ENCODE measurements at regions not wholly inside any gene's neighbourhood (a gene's known extent, or its start where the extent isn't known, plus 50 kb on each side); places are given as distances from the start of the nearest gene placed in this dataset.
"Not testable (repeated sequence)": the region's sequence is repeated elsewhere in the genome, so short reads cannot be mapped to it uniquely, and the experiment has no call there.

DNA sequence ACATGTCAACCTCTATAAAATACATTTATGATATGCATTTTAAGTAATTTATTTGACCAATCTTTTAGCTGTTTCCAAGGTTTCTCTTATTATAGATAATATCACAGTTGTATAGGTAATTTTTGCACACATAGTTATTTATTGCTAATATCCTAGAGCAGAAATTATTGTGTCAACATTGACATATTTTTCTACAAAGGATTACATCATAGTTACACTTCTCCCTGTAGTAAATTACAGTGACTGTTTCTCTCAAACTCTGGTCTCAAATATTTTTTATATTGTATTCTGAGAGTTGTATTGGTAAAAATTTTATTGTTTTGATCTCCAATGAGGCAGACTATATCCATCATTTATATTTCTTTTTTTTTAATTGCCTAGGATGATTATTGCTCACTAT is 714.4 kb upstream of the CDH6 start:
- DNase-seq (ENCODE audit: insufficient read length, low spot score, missing footprints), result no peak
- Histone ChIP-seq H3K4me3 (ENCODE audit: insufficient read depth, low read length) (no peak overlapping the region), H3K27ac (ENCODE audit: low read depth, low read length) (no peak overlapping the region), H3K27me3 (ENCODE audit: insufficient read depth, low read length) (no peaks in the 10 kb centered on the region), H3K36me3 (ENCODE audit: insufficient read depth, low read length) (no peaks in the 10 kb centered on the region), H3K9me3 (ENCODE audit: low read depth, low read length) (peaks cover 4% of the 10 kb centered on the region), H4K20me1 (ENCODE audit: insufficient read depth, low read length) (no peaks in the 10 kb centered on the region), H3K79me2 (ENCODE audit: insufficient read depth, low read length) (no peaks in the 10 kb centered on the region), H3K4me2 (ENCODE audit: insufficient read depth, low read length) (no peak overlapping the region), H2AFZ (ENCODE audit: low read length) (no peak overlapping the region), H3K4me1 (ENCODE audit: insufficient read depth, low read length) (no peaks in the 10 kb centered on the region)
- TF ChIP-seq CTCF (IDR thresholded peaks at IDR 0.05; ENCODE audit: extremely low read depth, low read depth, low read length), result no peak

DNA sequence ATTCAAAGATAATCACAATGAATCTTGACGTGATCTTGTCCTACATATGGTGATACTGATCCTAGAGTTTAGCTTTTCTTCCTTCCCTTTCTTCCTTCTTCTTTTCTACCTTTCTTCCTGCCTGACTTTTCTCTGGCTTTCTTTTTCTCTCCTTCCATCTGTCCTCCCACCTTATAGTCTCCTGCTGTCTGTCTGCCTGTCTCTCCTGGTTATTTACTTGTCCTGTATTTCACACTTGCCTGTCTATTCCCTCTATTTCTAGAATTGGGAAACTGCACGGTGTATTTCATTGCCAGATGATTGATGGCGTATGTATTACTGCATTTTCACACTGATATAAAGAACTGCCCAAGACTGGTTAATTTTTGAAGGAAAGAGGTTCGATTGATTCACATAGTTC is 718.1 kb upstream of the CDH6 start:
- Histone ChIP-seq H3K79me2 (ENCODE audit: insufficient read depth, low read length) (no peaks in the 10 kb centered on the region), H3K4me2 (ENCODE audit: insufficient read depth, low read length) (no peak overlapping the region), H4K20me1 (ENCODE audit: insufficient read depth, low read length) (no peaks in the 10 kb centered on the region), H3K4me1 (ENCODE audit: insufficient read depth, low read length) (no peaks in the 10 kb centered on the region), H3K9me3 (ENCODE audit: low read depth, low read length) (peaks cover 4% of the 10 kb centered on the region), H3K4me3 (ENCODE audit: insufficient read depth, low read length) (no peak overlapping the region), H3K27ac (ENCODE audit: low read depth, low read length) (no peak overlapping the region), H3K36me3 (ENCODE audit: insufficient read depth, low read length) (no peaks in the 10 kb centered on the region), H3K27me3 (ENCODE audit: insufficient read depth, low read length) (no peaks in the 10 kb centered on the region), H2AFZ (ENCODE audit: low read length) (no peak overlapping the region)
- TF ChIP-seq CTCF (IDR thresholded peaks at IDR 0.05; ENCODE audit: extremely low read depth, low read depth, low read length), result no peak
- no peak for DNase-seq (ENCODE audit: insufficient read length, low spot score, missing footprints)

DNA sequence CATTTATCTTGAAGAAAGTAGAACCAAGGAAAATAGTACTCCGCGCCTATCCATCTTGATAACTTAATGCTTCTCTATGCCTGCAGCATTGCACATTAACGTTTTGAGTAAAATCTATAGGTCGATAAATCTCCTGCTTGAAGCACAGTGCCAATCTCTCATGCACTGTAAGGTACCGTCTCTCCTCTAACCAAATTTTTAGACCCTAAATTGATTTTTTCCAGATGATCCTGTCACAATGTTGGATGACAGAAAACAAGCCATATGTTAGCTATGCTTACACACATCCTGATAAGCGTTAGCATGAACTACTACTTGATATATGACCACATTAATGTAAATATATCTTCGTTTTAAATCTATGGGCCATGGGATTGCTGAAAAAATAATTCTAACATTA is 723.8 kb upstream of the CDH6 start:
- Histone ChIP-seq H3K4me1 (ENCODE audit: insufficient read depth, low read length) (no peaks in the 10 kb centered on the region), H3K36me3 (ENCODE audit: insufficient read depth, low read length) (no peaks in the 10 kb centered on the region)

GRCh38 chr5:30458681-30459080 is 734.8 kb upstream of the CDH6 start:
- no peaks in the 10 kb centered on the region for H3K4me1 ChIP-seq (ENCODE audit: insufficient read depth, low read length)
- no peaks in the 10 kb centered on the region for H3K36me3 ChIP-seq (ENCODE audit: insufficient read depth, low read length)
- no peak for TF ChIP-seq CTCF (IDR thresholded peaks at IDR 0.05; ENCODE audit: extremely low read depth, low read depth, low read length)
- H3K27me3 ChIP-seq (ENCODE audit: insufficient read depth, low read length), result no peaks in the 10 kb centered on the region
- no peaks in the 10 kb centered on the region for H3K9me3 ChIP-seq (ENCODE audit: low read depth, low read length)
- H3K79me2 ChIP-seq (ENCODE audit: insufficient read depth, low read length), result no peaks in the 10 kb centered on the region
- no peak overlapping the region for H2AFZ ChIP-seq (ENCODE audit: low read length)
- no peak overlapping the region for H3K27ac ChIP-seq (ENCODE audit: low read depth, low read length)
- H3K4me3 ChIP-seq (ENCODE audit: insufficient read depth, low read length), result no peak overlapping the region
- H3K4me2 ChIP-seq (ENCODE audit: insufficient read depth, low read length), result no peak overlapping the region
- H4K20me1 ChIP-seq (ENCODE audit: insufficient read depth, low read length), result no peaks in the 10 kb centered on the region
- DNase-seq (ENCODE audit: insufficient read length, low spot score, missing footprints), result no peak

More for the DNA sequence above, 723.8 kb upstream of the CDH6 start:
- no peaks in the 10 kb centered on the region for H3K9me3 ChIP-seq (ENCODE audit: low read depth, low read length)
- H2AFZ ChIP-seq (ENCODE audit: low read length), result no peak overlapping the region
- H3K79me2 ChIP-seq (ENCODE audit: insufficient read depth, low read length), result no peaks in the 10 kb centered on the region
- H3K4me3 ChIP-seq (ENCODE audit: insufficient read depth, low read length), result no peak overlapping the region
- no peak overlapping the region for H3K4me2 ChIP-seq (ENCODE audit: insufficient read depth, low read length)
- no peaks in the 10 kb centered on the region for H3K27me3 ChIP-seq (ENCODE audit: insufficient read depth, low read length)
- no peak for TF ChIP-seq CTCF (IDR thresholded peaks at IDR 0.05; ENCODE audit: extremely low read depth, low read depth, low read length)
- DNase-seq (ENCODE audit: insufficient read length, low spot score, missing footprints), result no peak
- H4K20me1 ChIP-seq (ENCODE audit: insufficient read depth, low read length), result no peaks in the 10 kb centered on the region
- H3K27ac ChIP-seq (ENCODE audit: low read depth, low read length), result no peak overlapping the region

GRCh38 chr5:30455484-30455883 is 738.0 kb upstream of the CDH6 start:
- not testable (repeated sequence) for H3K36me3 ChIP-seq (ENCODE audit: insufficient read depth, low read length); H3K4me2 ChIP-seq (ENCODE audit: insufficient read depth, low read length); H3K9me3 ChIP-seq (ENCODE audit: low read depth, low read length); DNase-seq (ENCODE audit: insufficient read length, low spot score, missing footprints); H3K79me2 ChIP-seq (ENCODE audit: insufficient read depth, low read length); H3K4me1 ChIP-seq (ENCODE audit: insufficient read depth, low read length); H3K4me3 ChIP-seq (ENCODE audit: insufficient read depth, low read length); H2AFZ ChIP-seq (ENCODE audit: low read length); H3K27me3 ChIP-seq (ENCODE audit: insufficient read depth, low read length); H4K20me1 ChIP-seq (ENCODE audit: insufficient read depth, low read length); H3K27ac ChIP-seq (ENCODE audit: low read depth, low read length)

Data from osteoblast (primary cell).